ENCODE measurements at regions not wholly inside any gene's neighbourhood (a gene's known extent, or its start where the extent isn't known, plus 50 kb on each side); places are given as distances from the start of the nearest gene placed in this dataset.

DNA sequence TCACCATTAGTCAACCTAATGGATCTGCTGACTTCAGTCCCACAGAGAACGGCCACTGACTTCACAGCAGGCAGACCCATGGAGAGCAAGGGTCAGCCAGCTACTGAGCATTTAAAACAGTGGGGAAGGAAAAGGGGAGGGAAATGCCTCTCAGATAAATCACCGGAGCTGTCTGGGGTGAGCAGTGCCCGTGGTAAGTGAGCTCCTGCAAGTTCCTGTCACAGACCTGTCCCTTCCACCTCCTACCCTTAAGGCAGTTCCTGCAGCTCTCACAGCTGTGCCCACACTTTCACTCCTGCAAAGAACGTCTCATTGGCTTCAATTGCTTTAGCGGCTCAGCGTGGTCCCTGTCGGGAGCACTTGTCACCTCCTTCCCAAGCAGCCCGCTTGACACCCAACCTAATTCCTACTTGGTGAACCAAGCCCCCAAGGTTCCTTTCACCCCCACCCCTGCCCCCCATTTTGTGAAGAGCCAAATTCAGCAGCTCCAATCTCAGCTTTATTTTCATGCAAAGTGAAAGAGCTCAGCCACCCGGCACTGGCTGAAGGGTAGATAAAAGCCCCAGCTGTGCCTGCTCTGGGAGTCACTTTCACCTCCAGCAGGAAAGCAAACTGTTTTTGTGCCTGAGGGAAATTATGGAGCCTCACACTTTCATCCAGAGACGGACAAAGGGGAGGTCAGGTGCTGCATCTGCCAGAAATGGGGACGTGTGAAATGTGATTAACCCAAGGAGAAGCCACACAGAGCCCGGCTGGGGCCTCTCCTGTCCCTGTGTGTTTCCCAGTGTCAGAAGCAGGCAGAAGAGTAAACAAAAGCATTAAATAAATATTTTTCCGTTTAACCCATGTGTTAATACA is 306.2 kb downstream of the TTLL7 start:
- no peak for DNase-seq (ENCODE audit: low spot score in 2 of 2)
- H3K4me3 ChIP-seq, result peak overlapping the region; percentile 38
- no peaks in the 10 kb centered on the region for H3K27me3 ChIP-seq
- H3K4me1 ChIP-seq, result peaks cover 10% of the 10 kb centered on the region
- TF ChIP-seq EP300 (IDR thresholded peaks at IDR 0.05) (no peak), POLR2AphosphoS5 (IDR thresholded peaks at IDR 0.05) (no peak), POLR2A (IDR thresholded peaks at IDR 0.05) (no peak)
- TF ChIP-seq, protein P1, sequence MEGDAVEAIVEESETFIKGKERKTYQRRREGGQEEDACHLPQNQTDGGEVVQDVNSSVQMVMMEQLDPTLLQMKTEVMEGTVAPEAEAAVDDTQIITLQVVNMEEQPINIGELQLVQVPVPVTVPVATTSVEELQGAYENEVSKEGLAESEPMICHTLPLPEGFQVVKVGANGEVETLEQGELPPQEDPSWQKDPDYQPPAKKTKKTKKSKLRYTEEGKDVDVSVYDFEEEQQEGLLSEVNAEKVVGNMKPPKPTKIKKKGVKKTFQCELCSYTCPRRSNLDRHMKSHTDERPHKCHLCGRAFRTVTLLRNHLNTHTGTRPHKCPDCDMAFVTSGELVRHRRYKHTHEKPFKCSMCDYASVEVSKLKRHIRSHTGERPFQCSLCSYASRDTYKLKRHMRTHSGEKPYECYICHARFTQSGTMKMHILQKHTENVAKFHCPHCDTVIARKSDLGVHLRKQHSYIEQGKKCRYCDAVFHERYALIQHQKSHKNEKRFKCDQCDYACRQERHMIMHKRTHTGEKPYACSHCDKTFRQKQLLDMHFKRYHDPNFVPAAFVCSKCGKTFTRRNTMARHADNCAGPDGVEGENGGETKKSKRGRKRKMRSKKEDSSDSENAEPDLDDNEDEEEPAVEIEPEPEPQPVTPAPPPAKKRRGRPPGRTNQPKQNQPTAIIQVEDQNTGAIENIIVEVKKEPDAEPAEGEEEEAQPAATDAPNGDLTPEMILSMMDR (IDR thresholded peaks at IDR 0.05), result no peak
- no peaks in the 10 kb centered on the region for H3K36me3 ChIP-seq
- H3K9me3 ChIP-seq, result peaks cover 3% of the 10 kb centered on the region
- H3K27ac ChIP-seq, result no peak overlapping the region
- WGBS, result 27% methylated on average over 13 of the region's 13 CpGs

DNA sequence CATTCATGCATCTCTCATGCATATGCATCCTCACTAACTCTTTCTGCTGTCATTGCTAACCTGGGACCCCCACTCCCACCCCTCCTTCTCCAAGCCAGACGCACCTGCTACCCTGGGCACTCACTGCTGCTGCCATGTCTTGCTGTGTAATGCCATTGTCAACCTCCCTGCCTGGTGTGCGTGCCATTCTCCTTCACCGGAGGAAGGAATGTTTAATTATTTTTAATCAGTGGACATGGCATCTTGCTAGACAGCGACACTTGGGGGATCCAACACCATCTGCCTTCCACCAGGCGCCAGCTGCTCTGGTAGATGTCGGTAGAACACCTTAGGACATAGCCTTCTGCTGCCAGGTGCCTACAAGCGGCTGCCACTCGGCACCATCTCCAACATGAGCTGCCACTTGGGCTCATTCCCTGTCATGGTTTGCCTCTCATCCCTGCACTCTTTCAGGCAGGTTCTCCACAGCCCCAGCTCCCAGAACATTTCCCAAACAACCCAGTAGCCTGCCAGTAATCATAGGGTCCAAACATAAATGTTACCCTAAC is 306.9 kb downstream of the TTLL7 start:
- Histone ChIP-seq H3K27ac (no peak overlapping the region), H3K9me3 (peaks cover 3% of the 10 kb centered on the region), H3K4me3 (no peak overlapping the region), H3K27me3 (no peaks in the 10 kb centered on the region), H3K36me3 (no peaks in the 10 kb centered on the region), H3K4me1 (peaks cover 10% of the 10 kb centered on the region)
- TF ChIP-seq POLR2AphosphoS5 (IDR thresholded peaks at IDR 0.05) (no peak), POLR2A (IDR thresholded peaks at IDR 0.05) (no peak), EP300 (IDR thresholded peaks at IDR 0.05) (no peak)
- TF ChIP-seq, protein P1 (IDR thresholded peaks at IDR 0.05), result no peak
- WGBS, result 82% methylated on average over 8 of the region's 8 CpGs
- no peak for DNase-seq (ENCODE audit: low spot score in 2 of 2)

DNA sequence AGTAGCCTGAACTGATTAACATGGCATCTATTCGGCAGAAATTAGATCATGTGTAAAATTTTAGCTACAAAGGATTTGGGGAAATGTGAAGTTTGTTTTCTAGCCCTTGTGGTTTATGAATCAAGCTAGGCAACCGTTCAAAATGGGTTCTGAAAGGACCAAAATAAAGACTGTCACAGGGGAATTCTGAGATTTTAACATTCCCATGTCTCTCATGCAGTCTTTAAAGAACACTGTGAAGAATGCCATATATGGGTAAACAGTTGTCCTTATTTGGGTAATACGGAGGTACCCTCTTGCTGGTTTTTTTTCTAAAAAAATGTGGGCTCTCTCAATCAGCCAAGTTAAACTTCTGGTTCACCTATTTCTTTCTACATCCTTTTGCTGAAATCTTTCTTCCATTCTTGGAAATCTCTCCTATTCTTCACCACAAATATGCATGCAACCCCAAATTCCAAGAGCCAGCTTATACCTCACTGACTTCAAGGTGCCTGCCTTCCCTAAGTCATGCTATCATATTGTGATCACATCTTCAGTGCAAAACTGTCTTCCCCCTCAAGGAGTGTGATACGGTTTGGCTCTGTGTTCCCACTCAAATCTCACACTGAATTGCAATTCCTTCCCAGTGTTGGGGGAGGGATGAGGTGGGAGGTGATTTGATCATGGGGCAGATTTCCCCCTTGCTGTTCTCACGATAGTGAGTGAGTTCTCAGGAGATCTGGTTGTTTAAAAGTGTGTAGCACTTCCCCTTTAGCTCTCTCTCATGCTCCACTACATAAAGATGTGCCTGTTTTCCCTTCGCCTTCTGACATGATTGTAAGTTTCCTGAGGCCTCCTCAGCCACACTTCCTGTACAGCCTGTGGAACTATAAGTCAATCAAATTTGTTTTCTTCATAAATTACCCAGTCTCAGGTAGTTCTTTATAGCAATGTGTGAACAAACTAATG is 308.7 kb downstream of the TTLL7 start:
- Histone ChIP-seq H3K9me3 (peaks cover 3% of the 10 kb centered on the region), H3K27me3 (no peaks in the 10 kb centered on the region), H3K4me1 (peaks cover 10% of the 10 kb centered on the region), H3K36me3 (no peaks in the 10 kb centered on the region), H3K4me3 (no peak overlapping the region), H3K27ac (no peak overlapping the region)
- TF ChIP-seq, protein P1 (IDR thresholded peaks at IDR 0.05), result no peak
- no peak for TF ChIP-seq POLR2A (IDR thresholded peaks at IDR 0.05)
- TF ChIP-seq EP300 (IDR thresholded peaks at IDR 0.05), result no peak
- TF ChIP-seq POLR2AphosphoS5 (IDR thresholded peaks at IDR 0.05), result no peak
- DNase-seq (ENCODE audit: low spot score in 2 of 2), result no peak
- WGBS, result 69% methylated on average over 6 of the region's 6 CpGs

DNA sequence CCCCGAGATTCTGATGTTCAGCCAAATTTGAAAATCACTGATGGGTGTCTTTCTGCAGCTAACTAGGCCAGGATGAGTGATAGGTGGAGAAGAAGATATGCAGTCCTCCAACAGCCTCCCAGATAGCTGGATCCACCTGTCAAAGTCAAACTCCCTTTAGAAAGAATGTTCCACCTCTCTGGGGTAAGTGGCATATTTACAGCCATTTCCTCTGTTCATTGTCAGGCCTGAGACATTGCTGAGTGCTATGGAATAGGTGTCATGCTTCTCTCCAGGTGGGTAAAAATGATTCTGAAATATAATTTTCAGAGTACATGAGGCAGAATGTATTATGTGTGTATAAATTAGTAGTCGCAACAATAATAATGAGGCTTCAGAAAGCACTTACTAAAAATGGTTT is 316.8 kb downstream of the TTLL7 start:
- WGBS, result 96% methylated on average over 2 of the region's 2 CpGs
- TF ChIP-seq, protein P1 (IDR thresholded peaks at IDR 0.05), result no peak
- TF ChIP-seq POLR2A (IDR thresholded peaks at IDR 0.05) (no peak), POLR2AphosphoS5 (IDR thresholded peaks at IDR 0.05) (no peak), EP300 (IDR thresholded peaks at IDR 0.05) (no peak)
- H3K4me3 ChIP-seq, result no peak overlapping the region
- H3K9me3 ChIP-seq, result no peaks in the 10 kb centered on the region
- H3K27ac ChIP-seq, result no peak overlapping the region
- no peaks in the 10 kb centered on the region for H3K4me1 ChIP-seq
- no peak for DNase-seq (ENCODE audit: low spot score in 2 of 2)
- no peaks in the 10 kb centered on the region for H3K36me3 ChIP-seq
- H3K27me3 ChIP-seq, result no peaks in the 10 kb centered on the region

Measured in suprapubic skin (tissue), 4 donors.